ENCODE measurements at regions not wholly inside any gene's neighbourhood (a gene's known extent, or its start where the extent isn't known, plus 50 kb on each side); places are given as distances from the start of the nearest gene placed in this dataset.

- no peak for TF ChIP-seq EZH2 (IDR thresholded peaks at IDR 0.05; ENCODE audit: low read length)
- TF ChIP-seq CTCF (optimal IDR thresholded peaks at IDR 0.05 in 1 of 3, IDR thresholded peaks at IDR 0.05 in 1 of 3, conservative IDR thresholded peaks at IDR 0.05 in 1 of 3; ENCODE audit: extremely low read depth in 1 of 3, insufficient read depth in 2 of 3, low read length in 3 of 3) = no peak
These were observed 192.4 kb downstream of the BUB3 start for GRCh38 chr10:123346581-123346980.
